GM23248 (cell line): ENCODE measurements at regions not wholly inside any gene's neighbourhood (a gene's known extent, or its start where the extent isn't known, plus 50 kb on each side); places are given as distances from the start of the nearest gene placed in this dataset.

Source experiments
- DNase-seq: peaks from one replicate; pipeline ENCODE4 v3.0.0-alpha.2; 2015
- H2AFZ ChIP-seq: fragments of 200-600 bp; sonication (generic); 2 replicates; pipeline ENCODE4 v1.6.1; 2016; ENCODE audit warnings: antibody characterized with exemption
- H3F3A ChIP-seq: fragments of 200-600 bp; sonication (generic); 2 replicates; pipeline ENCODE4 v1.6.1; 2016; ENCODE audit warnings: mild to moderate bottlenecking, antibody characterized with exemption, mixed run types; ENCODE audit not compliant: insufficient read depth
- H3K27ac ChIP-seq: fragments of 200-600 bp; sonication (generic); 2 replicates; pipeline ENCODE4 v1.5.1; 2016; ENCODE audit warnings: mild to moderate bottlenecking
- H3K27me3 ChIP-seq: fragments of 200-600 bp; sonication (generic); replicated peaks from 2 replicates; pipeline ENCODE4 v1.6.1; 2016; ENCODE audit warnings: mild to moderate bottlenecking; ENCODE audit not compliant: insufficient read depth
- H3K36me3 ChIP-seq: fragments of 200-600 bp; sonication (generic); 2 replicates; pipeline ENCODE4 v1.6.1; 2016; ENCODE audit warnings: low read depth, mild to moderate bottlenecking
- H3K4me1 ChIP-seq: fragments of 200-600 bp; sonication (generic); 2 replicates; pipeline ENCODE4 v1.6.1; 2016; ENCODE audit warnings: mild to moderate bottlenecking; ENCODE audit not compliant: insufficient read depth
- H3K4me2 ChIP-seq: fragments of 200-600 bp; sonication (generic); one replicate; pipeline ENCODE4 v1.6.1; 2016; ENCODE audit warnings: mild to moderate bottlenecking; ENCODE audit not compliant: unreplicated experiment
- H3K4me3 ChIP-seq: fragments of 200-600 bp; sonication (generic); 2 replicates; pipeline ENCODE4 v1.5.1; 2016; ENCODE audit warnings: mild to moderate bottlenecking
- H3K79me2 ChIP-seq: fragments of 200-600 bp; sonication (generic); 2 replicates; pipeline ENCODE4 v1.6.1; 2016; ENCODE audit warnings: mild to moderate bottlenecking; ENCODE audit not compliant: insufficient read depth
- H3K9ac ChIP-seq: fragments of 200-600 bp; sonication (generic); 2 replicates; pipeline ENCODE4 v1.6.1; 2016; ENCODE audit warnings: mild to moderate bottlenecking
- H3K9me2 ChIP-seq: fragments of 200-600 bp; sonication (generic); 2 replicates; pipeline ENCODE4 v1.6.1; 2016; ENCODE audit warnings: mixed run types, mild to moderate bottlenecking, moderate library complexity; ENCODE audit not compliant: insufficient read depth
- H3K9me3 ChIP-seq: fragments of 200-600 bp; sonication (generic); one replicate; pipeline ENCODE4 v1.6.1; 2017; ENCODE audit warnings: low read depth
- H4K20me1 ChIP-seq: fragments of 200-600 bp; sonication (generic); 2 replicates; pipeline ENCODE4 v1.6.0; 2016; ENCODE audit not compliant: insufficient read depth
- EZH2 ChIP-seq: fragments of 200-600 bp; sonication (generic); IDR thresholded peaks from 2 replicates; pipeline ENCODE4 v1.6.1; 2018; ENCODE audit warnings: antibody characterized with exemption, mild to moderate bottlenecking; ENCODE audit not compliant: insufficient read depth, poor library complexity, severe bottlenecking
- EZH2phosphoT487 ChIP-seq: fragments of 200-600 bp; sonication (generic); IDR thresholded peaks from 2 replicates; pipeline ENCODE4 v1.6.1; 2018; ENCODE audit warnings: antibody characterized with exemption, moderate library complexity, mild to moderate bottlenecking, low read depth; ENCODE audit not compliant: insufficient read depth
- WGBS, 2 experiments: methylation state at CpG; one replicate each; pipeline ENCODE4 v1.1.6; 2015 to 2017; ENCODE audit warnings: low lambda C conversion rate in 2 of 2, low coverage in 1 of 2; ENCODE audit errors: missing lambda C conversion rate in 2 of 2; 5-methylcytosine and 5-hydroxymethylcytosine counted together
- in situ Hi-C: fragments of 300-500 bp; cut with MboI; formaldehyde crosslinking; loops from 2 replicates; pipeline ENCODE4 v1.15.0; 2020

- Histone ChIP-seq H3F3A (no peaks in the 10 kb centered on the region), H3K4me2 (no peak overlapping the region), H3K9me3 (no peaks in the 10 kb centered on the region), H3K36me3 (no peaks in the 10 kb centered on the region), H3K27ac (no peak overlapping the region), H3K4me3 (no peak overlapping the region), H3K27me3 (peaks cover 22% of the 10 kb centered on the region), H3K9ac (no peak overlapping the region), H2AFZ (no peak overlapping the region), H3K9me2 (no peaks in the 10 kb centered on the region), H3K4me1 (no peaks in the 10 kb centered on the region), H3K79me2 (no peaks in the 10 kb centered on the region), H4K20me1 (no peaks in the 10 kb centered on the region)
- WGBS, 2 experiments: 22 to 23% methylated on average over 3 of the region's 3 CpGs
- DNase-seq: no peak
- TF ChIP-seq EZH2 (no peak), EZH2phosphoT487 (no peak)
- in situ Hi-C loops: no loop called here
These were observed 111.5 kb upstream of the IGLL5 start for GRCh38 chr22:22776121-22776520.

- Histone ChIP-seq H3K27me3 (peaks cover 27% of the 10 kb centered on the region), H3K36me3 (no peaks in the 10 kb centered on the region), H3F3A (no peaks in the 10 kb centered on the region), H2AFZ (no peak overlapping the region), H3K4me1 (no peaks in the 10 kb centered on the region), H3K4me3 (no peak overlapping the region), H3K4me2 (no peak overlapping the region), H3K9ac (no peak overlapping the region), H3K27ac (no peak overlapping the region), H3K9me3 (no peaks in the 10 kb centered on the region), H3K79me2 (no peaks in the 10 kb centered on the region), H4K20me1 (no peaks in the 10 kb centered on the region), H3K9me2 (no peaks in the 10 kb centered on the region)
- in situ Hi-C loops: no loop called here
- WGBS, 2 experiments: 67% methylated on average over 4 of the region's 4 CpGs
- DNase-seq: no peak
- TF ChIP-seq EZH2 (no peak), EZH2phosphoT487 (no peak)
These were observed 108.4 kb upstream of the IGLL5 start for GRCh38 chr22:22779213-22779612.

- no peak for DNase-seq
- H3K4me1 ChIP-seq: no peaks in the 10 kb centered on the region
- WGBS, 2 experiments: 28 to 34% methylated on average over 3 of the region's 3 CpGs
- no peak overlapping the region for H3K4me3 ChIP-seq
- H3K9me2 ChIP-seq: no peaks in the 10 kb centered on the region
- no peak overlapping the region for H3K27ac ChIP-seq
- H3K4me2 ChIP-seq: no peak overlapping the region
- in situ Hi-C loops: no loop called here
- H4K20me1 ChIP-seq: no peaks in the 10 kb centered on the region
- no peaks in the 10 kb centered on the region for H3F3A ChIP-seq
- no peaks in the 10 kb centered on the region for H3K9me3 ChIP-seq
- H3K36me3 ChIP-seq: no peaks in the 10 kb centered on the region
- H3K27me3 ChIP-seq: peaks cover 11% of the 10 kb centered on the region
- H3K79me2 ChIP-seq: no peaks in the 10 kb centered on the region
- TF ChIP-seq EZH2phosphoT487 (no peak), EZH2 (no peak)
- no peak overlapping the region for H3K9ac ChIP-seq
- no peak overlapping the region for H2AFZ ChIP-seq
These were observed 104.0 kb upstream of the IGLL5 start for GRCh38 chr22:22783575-22783974.

- H3K9ac ChIP-seq: no peak overlapping the region
- no peaks in the 10 kb centered on the region for H3K4me1 ChIP-seq
- TF ChIP-seq EZH2phosphoT487 (no peak), EZH2 (no peak)
- no peaks in the 10 kb centered on the region for H3K36me3 ChIP-seq
- no peaks in the 10 kb centered on the region for H3K79me2 ChIP-seq
- in situ Hi-C loops: no loop called here
- no peak overlapping the region for H2AFZ ChIP-seq
- no peak overlapping the region for H3K27ac ChIP-seq
- 5 to 13% methylated on average over 3 of the region's 3 CpGs for WGBS, 2 experiments
- no peak overlapping the region for H3K4me3 ChIP-seq
- H3K9me2 ChIP-seq: no peaks in the 10 kb centered on the region
- H3K9me3 ChIP-seq: no peaks in the 10 kb centered on the region
- H3F3A ChIP-seq: no peaks in the 10 kb centered on the region
- H3K27me3 ChIP-seq: peaks cover 11% of the 10 kb centered on the region
- H3K4me2 ChIP-seq: no peak overlapping the region
- H4K20me1 ChIP-seq: no peaks in the 10 kb centered on the region
- no peak for DNase-seq
These were observed 103.2 kb upstream of the IGLL5 start for GRCh38 chr22:22784249-22785039.
